Caco-2 (cell line): ENCODE measurements at regions not wholly inside any gene's neighbourhood (a gene's known extent, or its start where the extent isn't known, plus 50 kb on each side); places are given as distances from the start of the nearest gene placed in this dataset.

ENCODE experiments used
- BruUV-seq: library from RNA; stranded (reverse); fragments of 400-500 nt; replicated peaks from 2 replicates; lab custom pipeline; 2021; lab: Mats Ljungman, UMichigan
- CTCF ChIA-PET: fragments of 300-600 bp; sonication (Branson Sonifier 250); formaldehyde crosslinking; loops from one replicate; lab custom pipeline; 2022; ENCODE audit warnings: antibody characterized with exemption; lab: Charles Lee
- POLR2A ChIA-PET: fragments of 300-600 bp; sonication (Branson Sonifier 250); formaldehyde crosslinking; loops from one replicate; lab custom pipeline; 2022; ENCODE audit warnings: antibody characterized with exemption; lab: Charles Lee
- DNase-seq, 2 experiments: peaks; one replicate each; pipeline versions ENCODE4 v3.0.0 to v3.0.0-alpha.2; 2020 to 2022
- H3K27me3 ChIP-seq: replicated peaks from 2 replicates; pipeline ENCODE4 v1.6.0; 2011; ENCODE audit warnings: low read length; ENCODE audit not compliant: control insufficient read depth, insufficient read depth
- H3K36me3 ChIP-seq: 2 replicates; pipeline ENCODE4 v1.5.1; 2011; ENCODE audit warnings: low read length; ENCODE audit not compliant: control insufficient read depth, insufficient read depth
- H3K4me1 ChIP-seq: fragments of 250-450 bp; sonication (Bioruptor Pico); 2 replicates; pipeline ENCODE4 v1.5.1; 2020; ENCODE audit warnings: mild to moderate bottlenecking
- H3K4me3 ChIP-seq: 2 replicates; pipeline ENCODE4 v1.5.1; 2011; ENCODE audit warnings: low read depth, mild to moderate bottlenecking, control low read depth, low read length
- H3K9me3 ChIP-seq: fragments of 250-450 bp; sonication (Bioruptor Pico); 2 replicates; pipeline ENCODE4 v1.5.1; 2020; ENCODE audit warnings: mild to moderate bottlenecking, moderate library complexity
- H3K27ac Mint-ChIP-seq: one replicate; pipeline ENCODE4 v1.8.0; 2022; ENCODE audit warnings: mixed read lengths; ENCODE audit not compliant: unreplicated experiment
- H3K27me3 Mint-ChIP-seq: one replicate; pipeline ENCODE4 v1.8.0; 2022; ENCODE audit warnings: mixed read lengths; ENCODE audit not compliant: insufficient read depth, unreplicated experiment
- H3K36me3 Mint-ChIP-seq: one replicate; pipeline ENCODE4 v1.8.0; 2022; ENCODE audit warnings: mild to moderate bottlenecking, mixed read lengths; ENCODE audit not compliant: insufficient read depth, unreplicated experiment
- H3K4me1 Mint-ChIP-seq: one replicate; pipeline ENCODE4 v1.8.0; 2022; ENCODE audit warnings: low read depth, mixed read lengths; ENCODE audit not compliant: unreplicated experiment
- H3K4me3 Mint-ChIP-seq: one replicate; pipeline ENCODE4 v1.8.0; 2022; ENCODE audit warnings: mild to moderate bottlenecking, moderate library complexity, mixed read lengths; ENCODE audit not compliant: unreplicated experiment
- H3K9me3 Mint-ChIP-seq: one replicate; pipeline ENCODE4 v1.8.0; 2022; ENCODE audit warnings: mixed read lengths; ENCODE audit not compliant: unreplicated experiment
- intact Hi-C: fragments of 100-400 bp; cut with micrococcal nuclease; formaldehyde crosslinking; loops from one replicate; pipeline ENCODE4 v1.10.0; 2022; ENCODE audit not compliant: unreplicated experiment
- TF ChIP-seq, protein P1 (sequence below), 2 experiments: fragments of 200-600 bp in 1 of 2; IDR thresholded peaks; 1 replicate in 1 of 2; 2 replicates in 1 of 2; pipeline versions ENCODE4 v1.5.1 to v1.8.0; 2011 to 2022; ENCODE audit warnings: antibody characterized with exemption in 1 of 2, control low read depth in 1 of 2, inconsistent platforms in 1 of 2, low read depth in 1 of 2, low read length in 1 of 2, mild to moderate bottlenecking in 1 of 2, moderate library complexity in 1 of 2; ENCODE audit not compliant: insufficient read depth in 1 of 2, severe bottlenecking in 1 of 2, unreplicated experiment in 1 of 2

DNA sequence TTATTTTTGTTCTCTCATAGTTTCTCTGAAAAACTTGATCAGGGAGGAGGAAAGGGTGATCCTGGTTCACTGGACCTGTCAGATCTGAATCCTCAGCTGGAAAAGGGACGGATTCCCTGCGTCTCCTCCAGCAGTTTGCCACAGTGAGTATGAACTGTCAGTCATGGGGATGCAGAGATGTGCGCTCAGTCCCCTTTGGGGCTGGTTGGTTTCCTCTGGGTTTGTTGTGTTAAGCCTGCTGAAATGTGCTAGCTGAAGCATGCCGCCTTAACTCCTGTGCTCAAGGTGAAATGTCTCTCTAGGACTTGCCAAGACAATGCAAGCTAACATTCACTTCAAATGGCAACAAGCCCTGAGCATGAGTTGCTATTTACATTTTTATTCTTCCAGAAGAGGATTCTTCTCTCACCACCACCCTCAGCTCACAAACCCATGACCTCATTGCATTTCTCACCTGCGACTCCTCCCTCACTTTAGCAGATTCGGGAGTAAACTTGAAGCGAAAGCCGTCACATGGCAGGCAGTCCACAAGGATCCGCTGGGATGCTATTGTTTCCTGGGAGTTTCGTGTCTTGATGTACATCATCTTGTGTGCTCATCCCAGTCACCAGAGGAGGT lies 192.9 kb upstream of the FZD8 start:
- POLR2A ChIA-PET = no interaction called here

GRCh38 chr10:35827783-35828182 lies 185.7 kb upstream of the FZD8 start:
- H3K9me3 Mint-ChIP-seq = no peaks in the 10 kb centered on the region
- ChIA-PET CTCF (interaction anchor here (0.6 kb wide), 1 partner anchor 817 kb away, joined by 4 read pairs; no protein-coding TSS in a partner anchor), POLR2A (no interaction called here)
- no peak overlapping the region for H3K27ac Mint-ChIP-seq
- Histone ChIP-seq H3K9me3 (no peaks in the 10 kb centered on the region; the same call in 1 of the 2 replicates), H3K36me3 (no peaks in the 10 kb centered on the region), H3K4me3 (no peak overlapping the region), H3K27me3 (no peaks in the 10 kb centered on the region), H3K4me1 (no peaks in the 10 kb centered on the region)
- intact Hi-C loops = no loop called here
- H3K4me1 Mint-ChIP-seq = no peaks in the 10 kb centered on the region
- H3K27me3 Mint-ChIP-seq = peaks cover 6% of the 10 kb centered on the region
- TF ChIP-seq, protein P1, sequence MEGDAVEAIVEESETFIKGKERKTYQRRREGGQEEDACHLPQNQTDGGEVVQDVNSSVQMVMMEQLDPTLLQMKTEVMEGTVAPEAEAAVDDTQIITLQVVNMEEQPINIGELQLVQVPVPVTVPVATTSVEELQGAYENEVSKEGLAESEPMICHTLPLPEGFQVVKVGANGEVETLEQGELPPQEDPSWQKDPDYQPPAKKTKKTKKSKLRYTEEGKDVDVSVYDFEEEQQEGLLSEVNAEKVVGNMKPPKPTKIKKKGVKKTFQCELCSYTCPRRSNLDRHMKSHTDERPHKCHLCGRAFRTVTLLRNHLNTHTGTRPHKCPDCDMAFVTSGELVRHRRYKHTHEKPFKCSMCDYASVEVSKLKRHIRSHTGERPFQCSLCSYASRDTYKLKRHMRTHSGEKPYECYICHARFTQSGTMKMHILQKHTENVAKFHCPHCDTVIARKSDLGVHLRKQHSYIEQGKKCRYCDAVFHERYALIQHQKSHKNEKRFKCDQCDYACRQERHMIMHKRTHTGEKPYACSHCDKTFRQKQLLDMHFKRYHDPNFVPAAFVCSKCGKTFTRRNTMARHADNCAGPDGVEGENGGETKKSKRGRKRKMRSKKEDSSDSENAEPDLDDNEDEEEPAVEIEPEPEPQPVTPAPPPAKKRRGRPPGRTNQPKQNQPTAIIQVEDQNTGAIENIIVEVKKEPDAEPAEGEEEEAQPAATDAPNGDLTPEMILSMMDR (IDR thresholded peaks at IDR 0.05; ENCODE audit: insufficient read depth in 1 of 2, low read depth in 1 of 2, low read length in 1 of 2, severe bottlenecking in 1 of 2, unreplicated experiment in 1 of 2) = no peak
- H3K36me3 Mint-ChIP-seq = no peaks in the 10 kb centered on the region
- no TSS peak for BruUV-seq
- no peak overlapping the region for H3K4me3 Mint-ChIP-seq
- DNase-seq = no peak

More for the DNA sequence above, 192.9 kb upstream of the FZD8 start:
- BruUV-seq = no TSS peak
- Histone ChIP-seq H3K9me3 (no peaks in the 10 kb centered on the region; the same call in 1 of the 2 replicates), H3K36me3 (no peaks in the 10 kb centered on the region), H3K27me3 (no peaks in the 10 kb centered on the region), H3K4me1 (no peaks in the 10 kb centered on the region), H3K4me3 (no peak overlapping the region)
- no peaks in the 10 kb centered on the region for H3K36me3 Mint-ChIP-seq
- no peak overlapping the region for H3K4me3 Mint-ChIP-seq
- intact Hi-C loops = no loop called here
- DNase-seq = no peak
- no peaks in the 10 kb centered on the region for H3K4me1 Mint-ChIP-seq
- CTCF ChIA-PET = no interaction called here
- no peaks in the 10 kb centered on the region for H3K9me3 Mint-ChIP-seq
- H3K27ac Mint-ChIP-seq = no peak overlapping the region
- TF ChIP-seq, protein P1 (IDR thresholded peaks at IDR 0.05; ENCODE audit: insufficient read depth in 1 of 2, low read depth in 1 of 2, low read length in 1 of 2, severe bottlenecking in 1 of 2, unreplicated experiment in 1 of 2) = no peak
- peaks cover 1% of the 10 kb centered on the region for H3K27me3 Mint-ChIP-seq

DNA sequence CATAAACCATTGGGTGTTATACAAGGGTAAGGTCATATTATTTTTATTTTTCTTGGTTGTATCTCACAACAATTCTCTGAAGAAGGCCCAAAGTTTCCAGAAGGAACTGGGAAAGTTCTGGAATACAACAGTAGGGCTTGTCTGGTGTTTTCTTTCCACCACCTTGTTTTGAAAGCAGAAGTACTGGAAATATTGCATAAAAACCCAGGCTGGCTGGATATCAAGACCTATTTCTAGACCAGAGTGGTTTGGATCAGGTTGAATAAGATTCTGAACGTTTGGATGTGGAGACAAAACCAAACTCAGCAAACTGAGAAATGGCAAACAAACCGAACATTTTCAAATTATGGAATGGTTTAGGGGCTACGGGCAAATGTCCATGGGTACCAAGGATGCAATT lies 182.6 kb upstream of the FZD8 start:
- H3K4me3 Mint-ChIP-seq = no peak overlapping the region
- BruUV-seq = no TSS peak
- TF ChIP-seq, protein P1 (IDR thresholded peaks at IDR 0.05; ENCODE audit: insufficient read depth in 1 of 2, low read depth in 1 of 2, low read length in 1 of 2, severe bottlenecking in 1 of 2, unreplicated experiment in 1 of 2) = no peak

More for the DNA sequence above, 182.6 kb upstream of the FZD8 start:
- Histone ChIP-seq H3K27me3 (no peaks in the 10 kb centered on the region), H3K4me3 (no peak overlapping the region), H3K9me3 (no peaks in the 10 kb centered on the region), H3K36me3 (no peaks in the 10 kb centered on the region), H3K4me1 (no peaks in the 10 kb centered on the region)
- Mint-ChIP-seq H3K4me1 (no peaks in the 10 kb centered on the region), H3K27ac (no peak overlapping the region), H3K9me3 (no peaks in the 10 kb centered on the region), H3K27me3 (peaks cover 7% of the 10 kb centered on the region), H3K36me3 (no peaks in the 10 kb centered on the region)
- ChIA-PET POLR2A (no interaction called here), CTCF (no interaction called here)
- no peak for DNase-seq
- intact Hi-C loops = no loop called here
